DND-41 (cell line): ENCODE measurements at regions not wholly inside any gene's neighbourhood (a gene's known extent, or its start where the extent isn't known, plus 50 kb on each side); places are given as distances from the start of the nearest gene placed in this dataset.

ENCODE experiments used
- ATAC-seq: fragments of 200-7000 bp; cut with Tn5 transposase; 3 replicates; pipeline ENCODE4 v1.9.1; 2021; ENCODE audit warnings: low read depth; ENCODE audit not compliant: insufficient read depth
- DNase-seq: peaks from one replicate; pipeline ENCODE4 v3.0.0-alpha.2; 2020
- H2AFZ ChIP-seq: 2 replicates; pipeline ENCODE4 v1.6.0; 2012; ENCODE audit warnings: low read depth, low read length
- H3K27ac ChIP-seq: 2 replicates; pipeline ENCODE4 v1.5.1; 2012; ENCODE audit warnings: low read length, inconsistent platforms
- H3K27me3 ChIP-seq: fragments of 200-600 bp; sonication (generic); 2 replicates; pipeline ENCODE4 v1.6.0; 2012; ENCODE audit warnings: low read length, mild to moderate bottlenecking, inconsistent platforms; ENCODE audit not compliant: insufficient read depth, poor library complexity
- H3K36me3 ChIP-seq: 2 replicates; pipeline ENCODE4 v1.5.1; 2012; ENCODE audit warnings: low read length, inconsistent platforms; ENCODE audit not compliant: insufficient read depth
- H3K4me1 ChIP-seq: 2 replicates; pipeline ENCODE4 v1.5.1; 2012; ENCODE audit warnings: mild to moderate bottlenecking, low read length; ENCODE audit not compliant: insufficient read depth
- H3K4me2 ChIP-seq: 2 replicates; pipeline ENCODE4 v1.6.0; 2012; ENCODE audit warnings: mild to moderate bottlenecking, moderate library complexity, low read length, inconsistent platforms; ENCODE audit not compliant: insufficient read depth
- H3K4me3 ChIP-seq, 2 experiments: fragments of 200-600 bp in 1 of 2; shearing (Covaris generic) in 1 of 2; 2 replicates each; pipeline ENCODE4 v1.5.1; 2012 to 2016; ENCODE audit warnings: inconsistent platforms in 2 of 2, low read length in 2 of 2, mild to moderate bottlenecking in 2 of 2, low read depth in 1 of 2, moderate library complexity in 1 of 2
- H3K79me2 ChIP-seq: 2 replicates; pipeline ENCODE4 v1.6.0; 2012; ENCODE audit warnings: low read length, inconsistent platforms; ENCODE audit not compliant: insufficient read depth
- H3K9ac ChIP-seq: 2 replicates; pipeline ENCODE4 v1.6.0; 2012; ENCODE audit warnings: low read depth, mild to moderate bottlenecking, inconsistent platforms, low read length, moderate library complexity
- H3K9me3 ChIP-seq: 2 replicates; pipeline ENCODE4 v1.5.1; 2012; ENCODE audit warnings: low read length, moderate library complexity, mild to moderate bottlenecking, inconsistent platforms; ENCODE audit not compliant: insufficient read depth, severe bottlenecking
- H4K20me1 ChIP-seq: 2 replicates; pipeline ENCODE4 v1.6.0; 2012; ENCODE audit warnings: low read length; ENCODE audit not compliant: insufficient read depth
- EZH2 ChIP-seq: IDR thresholded peaks from 3 replicates; pipeline ENCODE4 v1.6.1; 2012; ENCODE audit warnings: borderline replicate concordance, low read depth, mild to moderate bottlenecking, moderate library complexity, low read length, inconsistent platforms; ENCODE audit not compliant: severe bottlenecking
- TF ChIP-seq, protein P1 (sequence below): IDR thresholded peaks from 2 replicates; pipeline ENCODE4 v1.5.1; 2012; ENCODE audit warnings: borderline replicate concordance, low read length, moderate library complexity, mild to moderate bottlenecking; ENCODE audit not compliant: poor library complexity, severe bottlenecking; ENCODE audit errors: extremely low read depth

DNA sequence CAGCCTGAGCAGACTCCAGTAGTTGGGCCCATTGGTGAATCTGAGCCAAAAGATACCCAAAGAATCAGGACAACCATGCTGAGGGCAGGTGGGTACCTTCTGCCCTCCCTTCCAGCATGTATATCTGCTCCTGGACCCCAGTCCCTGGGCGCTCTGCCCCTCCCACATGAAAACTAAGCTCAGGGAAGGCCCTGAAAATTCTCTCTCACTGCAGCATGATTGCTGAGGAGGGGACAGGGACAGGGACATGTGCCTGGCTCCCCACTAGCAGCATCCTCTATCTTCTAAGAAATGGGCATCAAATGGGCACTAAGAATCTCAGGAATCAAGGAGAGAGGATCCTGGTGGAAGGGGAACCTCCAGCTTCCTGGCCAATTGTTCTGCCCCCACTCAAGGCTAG, 446.0 kb downstream of the MATN1 start:
- H3K27me3 ChIP-seq: peaks cover 2% of the 10 kb centered on the region
- no peaks in the 10 kb centered on the region for H3K79me2 ChIP-seq
- ATAC-seq (no peak), DNase-seq (no peak)
- peaks cover 17% of the 10 kb centered on the region for H3K9me3 ChIP-seq
- no peak overlapping the region for H3K27ac ChIP-seq
- H3K4me3 ChIP-seq: no peak overlapping the region
- H3K9ac ChIP-seq: no peak overlapping the region
- H3K4me2 ChIP-seq: no peak overlapping the region
- H2AFZ ChIP-seq: no peak overlapping the region
- no peaks in the 10 kb centered on the region for H3K4me1 ChIP-seq
- H3K36me3 ChIP-seq: no peaks in the 10 kb centered on the region
- no peaks in the 10 kb centered on the region for H4K20me1 ChIP-seq
- TF ChIP-seq EZH2: no peak
- TF ChIP-seq, protein P1, sequence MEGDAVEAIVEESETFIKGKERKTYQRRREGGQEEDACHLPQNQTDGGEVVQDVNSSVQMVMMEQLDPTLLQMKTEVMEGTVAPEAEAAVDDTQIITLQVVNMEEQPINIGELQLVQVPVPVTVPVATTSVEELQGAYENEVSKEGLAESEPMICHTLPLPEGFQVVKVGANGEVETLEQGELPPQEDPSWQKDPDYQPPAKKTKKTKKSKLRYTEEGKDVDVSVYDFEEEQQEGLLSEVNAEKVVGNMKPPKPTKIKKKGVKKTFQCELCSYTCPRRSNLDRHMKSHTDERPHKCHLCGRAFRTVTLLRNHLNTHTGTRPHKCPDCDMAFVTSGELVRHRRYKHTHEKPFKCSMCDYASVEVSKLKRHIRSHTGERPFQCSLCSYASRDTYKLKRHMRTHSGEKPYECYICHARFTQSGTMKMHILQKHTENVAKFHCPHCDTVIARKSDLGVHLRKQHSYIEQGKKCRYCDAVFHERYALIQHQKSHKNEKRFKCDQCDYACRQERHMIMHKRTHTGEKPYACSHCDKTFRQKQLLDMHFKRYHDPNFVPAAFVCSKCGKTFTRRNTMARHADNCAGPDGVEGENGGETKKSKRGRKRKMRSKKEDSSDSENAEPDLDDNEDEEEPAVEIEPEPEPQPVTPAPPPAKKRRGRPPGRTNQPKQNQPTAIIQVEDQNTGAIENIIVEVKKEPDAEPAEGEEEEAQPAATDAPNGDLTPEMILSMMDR: no peak

DNA sequence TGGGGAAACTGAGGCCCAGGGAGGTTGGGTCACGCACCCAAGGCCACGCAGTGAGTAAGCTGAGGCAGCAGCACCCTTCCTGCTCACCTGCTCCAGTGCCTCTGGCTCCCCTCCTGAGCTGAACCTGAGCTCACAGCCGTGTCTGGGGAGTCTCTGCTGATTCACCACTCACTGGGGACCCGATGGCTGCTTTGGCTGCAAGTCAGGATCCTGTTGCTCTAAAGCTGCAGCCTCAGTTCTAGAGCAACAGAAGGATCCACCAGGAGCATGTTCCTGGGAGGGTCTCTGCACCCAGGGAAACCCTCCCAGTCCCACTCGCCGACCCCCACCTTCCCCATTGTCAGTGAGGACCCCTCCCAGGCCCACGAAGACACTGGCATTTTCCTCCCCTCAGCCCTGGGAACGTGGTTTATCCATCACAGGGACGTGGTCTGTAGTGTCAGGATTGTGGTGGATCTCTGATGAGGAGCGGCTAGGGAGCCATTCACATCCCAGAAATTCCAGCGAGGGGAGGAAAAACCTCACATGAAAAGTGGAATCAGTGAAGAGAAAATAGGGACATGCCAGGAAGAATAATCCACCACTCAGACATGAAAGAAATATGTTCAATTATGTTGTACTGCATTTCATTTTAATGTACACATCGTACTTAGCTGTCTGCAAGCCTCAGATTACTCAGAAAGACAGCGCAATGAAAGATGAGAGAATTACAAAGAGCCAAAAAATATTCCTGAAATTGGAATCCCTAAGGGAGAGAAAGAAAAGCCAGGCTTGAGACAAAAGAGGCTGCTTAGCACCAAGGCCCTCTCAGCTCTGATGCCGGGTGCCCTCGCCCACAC, 447.2 kb downstream of the MATN1 start:
- DNase-seq (no peak), ATAC-seq (no peak)
- H3K36me3 ChIP-seq: no peaks in the 10 kb centered on the region
- H3K27ac ChIP-seq: no peak overlapping the region
- no peaks in the 10 kb centered on the region for H4K20me1 ChIP-seq
- H3K9ac ChIP-seq: no peak overlapping the region
- H3K4me2 ChIP-seq: no peak overlapping the region
- no peaks in the 10 kb centered on the region for H3K79me2 ChIP-seq
- H3K27me3 ChIP-seq: no peaks in the 10 kb centered on the region
- no peak overlapping the region for H3K4me3 ChIP-seq
- no peaks in the 10 kb centered on the region for H3K4me1 ChIP-seq
- H2AFZ ChIP-seq: no peak overlapping the region
- no peak for TF ChIP-seq EZH2
- TF ChIP-seq, protein P1: no peak
- peaks cover 17% of the 10 kb centered on the region for H3K9me3 ChIP-seq

DNA sequence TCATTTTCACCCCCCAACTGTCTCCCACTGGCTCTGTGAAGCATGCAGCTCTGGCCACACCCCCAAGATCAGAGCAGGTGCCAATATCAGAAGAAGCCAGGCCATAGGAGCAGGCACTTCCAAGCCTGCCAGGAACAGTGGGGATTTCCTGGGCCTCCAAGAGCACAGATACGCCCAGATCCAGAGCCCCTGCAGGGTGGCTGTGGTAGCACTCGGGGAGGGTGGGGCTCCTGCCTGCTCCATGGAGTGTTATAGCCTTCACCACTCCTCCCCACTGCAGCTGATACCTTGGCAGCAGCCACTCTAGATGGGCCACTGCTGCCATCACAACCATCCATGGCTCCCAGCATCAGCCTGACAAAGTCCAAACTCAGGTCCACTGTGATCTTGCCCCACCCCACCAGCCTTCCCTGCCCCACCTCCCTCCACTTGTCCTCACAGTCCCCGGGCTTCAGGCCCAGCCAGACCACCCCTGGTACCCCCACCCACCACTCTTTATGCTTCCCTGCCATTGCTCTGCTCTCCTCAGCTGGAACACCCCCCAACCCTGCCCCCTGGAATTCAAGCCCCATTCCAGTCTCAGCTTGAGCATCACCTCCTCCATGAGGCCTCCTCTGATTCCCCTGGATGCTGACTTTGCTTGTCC, 448.3 kb downstream of the MATN1 start:
- no peak overlapping the region for H2AFZ ChIP-seq
- H3K4me2 ChIP-seq: no peak overlapping the region
- H3K9me3 ChIP-seq: peaks cover 17% of the 10 kb centered on the region
- no peaks in the 10 kb centered on the region for H3K79me2 ChIP-seq
- no peak overlapping the region for H3K9ac ChIP-seq
- DNase-seq (no peak), ATAC-seq (no peak)
- no peaks in the 10 kb centered on the region for H4K20me1 ChIP-seq
- H3K36me3 ChIP-seq: no peaks in the 10 kb centered on the region
- H3K27ac ChIP-seq: no peak overlapping the region
- H3K4me3 ChIP-seq: no peak overlapping the region
- TF ChIP-seq EZH2: no peak
- TF ChIP-seq, protein P1: no peak
- no peaks in the 10 kb centered on the region for H3K4me1 ChIP-seq
- H3K27me3 ChIP-seq: no peaks in the 10 kb centered on the region
